ENCODE measurements at regions not wholly inside any gene's neighbourhood (a gene's known extent, or its start where the extent isn't known, plus 50 kb on each side); places are given as distances from the start of the nearest gene placed in this dataset.

DNA sequence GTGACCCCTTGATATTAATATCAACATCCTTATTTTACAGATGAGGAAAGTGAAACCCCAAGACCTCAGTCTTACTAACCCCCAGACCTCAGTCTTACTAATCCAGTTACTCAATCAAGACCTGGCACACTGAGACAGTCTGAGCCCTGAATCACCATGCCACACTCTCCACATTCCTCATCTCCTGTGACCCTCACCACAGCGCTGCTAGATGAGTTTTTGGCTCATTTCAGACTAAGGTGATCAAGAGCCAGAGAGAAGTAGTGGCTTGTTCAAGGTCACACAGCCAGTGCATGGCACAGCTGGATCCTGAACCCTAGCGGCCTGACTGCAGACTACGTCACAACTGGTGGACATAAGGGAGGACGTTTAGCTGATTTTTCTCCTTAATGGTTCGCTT lies 579.2 kb downstream of the BCL11B start:
- TF ChIP-seq, protein P1, sequence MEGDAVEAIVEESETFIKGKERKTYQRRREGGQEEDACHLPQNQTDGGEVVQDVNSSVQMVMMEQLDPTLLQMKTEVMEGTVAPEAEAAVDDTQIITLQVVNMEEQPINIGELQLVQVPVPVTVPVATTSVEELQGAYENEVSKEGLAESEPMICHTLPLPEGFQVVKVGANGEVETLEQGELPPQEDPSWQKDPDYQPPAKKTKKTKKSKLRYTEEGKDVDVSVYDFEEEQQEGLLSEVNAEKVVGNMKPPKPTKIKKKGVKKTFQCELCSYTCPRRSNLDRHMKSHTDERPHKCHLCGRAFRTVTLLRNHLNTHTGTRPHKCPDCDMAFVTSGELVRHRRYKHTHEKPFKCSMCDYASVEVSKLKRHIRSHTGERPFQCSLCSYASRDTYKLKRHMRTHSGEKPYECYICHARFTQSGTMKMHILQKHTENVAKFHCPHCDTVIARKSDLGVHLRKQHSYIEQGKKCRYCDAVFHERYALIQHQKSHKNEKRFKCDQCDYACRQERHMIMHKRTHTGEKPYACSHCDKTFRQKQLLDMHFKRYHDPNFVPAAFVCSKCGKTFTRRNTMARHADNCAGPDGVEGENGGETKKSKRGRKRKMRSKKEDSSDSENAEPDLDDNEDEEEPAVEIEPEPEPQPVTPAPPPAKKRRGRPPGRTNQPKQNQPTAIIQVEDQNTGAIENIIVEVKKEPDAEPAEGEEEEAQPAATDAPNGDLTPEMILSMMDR (IDR thresholded peaks at IDR 0.05; ENCODE audit: poor library complexity, severe bottlenecking) = no peak
- no peak for TF ChIP-seq POLR2AphosphoS5 (IDR thresholded peaks at IDR 0.05)

All from neural cell (in vitro differentiated cells).